Colonic mucosa (tissue), 4 donors: ENCODE measurements at regions not wholly inside any gene's neighbourhood (a gene's known extent, or its start where the extent isn't known, plus 50 kb on each side); places are given as distances from the start of the nearest gene placed in this dataset.

Experiments
- DNase-seq: peaks from one replicate; pipeline ENCODE4 v3.0.0-alpha.2; 2020
- H3K27ac ChIP-seq: fragments of 200-600 bp; one replicate; pipeline ENCODE4 v1.8.0; 2021
- H3K27me3 ChIP-seq: fragments of 200-600 bp; one replicate; pipeline ENCODE4 v1.8.0; 2021
- H3K36me3 ChIP-seq: fragments of 200-600 bp; one replicate; pipeline ENCODE4 v1.8.0; 2021
- H3K4me1 ChIP-seq: fragments of 200-600 bp; one replicate; pipeline ENCODE4 v1.8.0; 2021; ENCODE audit warnings: mild to moderate bottlenecking
- H3K4me3 ChIP-seq: fragments of 200-600 bp; one replicate; pipeline ENCODE4 v1.8.0; 2021
- H3K9ac ChIP-seq, 2 donors: one replicate each; pipeline ENCODE4 v1.7.0; 2013; ENCODE audit warnings: control low read depth in 2 of 2, low read depth in 2 of 2, low read length in 2 of 2
- H3K9me3 ChIP-seq: fragments of 200-600 bp; one replicate; pipeline ENCODE4 v1.8.0; 2021
- CTCF ChIP-seq: fragments of 200-600 bp; IDR thresholded peaks from one replicate; pipeline ENCODE4 v1.8.0; 2022; ENCODE audit warnings: antibody characterized with exemption, mild to moderate bottlenecking
- intact Hi-C: fragments of 100-400 bp; cut with DNase I; formaldehyde crosslinking; loops from one replicate; pipeline ENCODE4 v1.14.1; 2022
- donor health status: healthy.
- donor health status: DM: no; HTN: no; CAD: no.
- donor health status: DM: no; HTN: no; CAD: no.

GRCh38 chr14:65277580-65278270, 134.8 kb upstream of the FUT8 start:
- intact Hi-C loops: no loop called here
- no peaks in the 10 kb centered on the region for H3K9me3 ChIP-seq
- H3K27ac ChIP-seq: no peak overlapping the region
- H3K36me3 ChIP-seq: no peaks in the 10 kb centered on the region
- H3K4me3 ChIP-seq: no peak overlapping the region
- H3K27me3 ChIP-seq: no peaks in the 10 kb centered on the region
- H3K4me1 ChIP-seq: no peaks in the 10 kb centered on the region
- no peak overlapping the region for H3K9ac ChIP-seq
- TF ChIP-seq CTCF: no peak
- no peak for DNase-seq

DNA sequence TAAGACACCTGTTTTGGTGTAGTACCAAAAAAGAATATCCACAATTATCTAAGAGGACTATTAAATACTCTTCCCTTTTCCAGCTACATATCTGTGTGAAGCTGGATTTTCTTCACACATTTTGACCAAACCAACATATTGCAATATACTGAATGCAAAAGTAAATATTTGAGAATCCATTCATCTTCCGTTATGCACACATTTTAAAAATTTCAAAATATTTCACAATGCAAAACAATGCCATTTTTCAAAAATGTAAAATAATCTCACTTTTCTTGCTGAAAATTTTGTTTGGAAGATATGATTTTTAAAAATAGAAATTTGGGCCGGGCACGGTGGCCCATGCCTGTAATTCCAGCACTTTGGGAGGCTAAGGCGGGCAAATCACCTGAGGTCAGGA, 133.9 kb upstream of the FUT8 start:
- Histone ChIP-seq H3K27ac (no peak overlapping the region), H3K4me1 (no peaks in the 10 kb centered on the region), H3K4me3 (no peak overlapping the region), H3K9me3 (no peaks in the 10 kb centered on the region), H3K9ac (no peak overlapping the region), H3K36me3 (no peaks in the 10 kb centered on the region), H3K27me3 (no peaks in the 10 kb centered on the region)
- no peak for DNase-seq
- no peak for TF ChIP-seq CTCF
- intact Hi-C loops: no loop called here

DNA sequence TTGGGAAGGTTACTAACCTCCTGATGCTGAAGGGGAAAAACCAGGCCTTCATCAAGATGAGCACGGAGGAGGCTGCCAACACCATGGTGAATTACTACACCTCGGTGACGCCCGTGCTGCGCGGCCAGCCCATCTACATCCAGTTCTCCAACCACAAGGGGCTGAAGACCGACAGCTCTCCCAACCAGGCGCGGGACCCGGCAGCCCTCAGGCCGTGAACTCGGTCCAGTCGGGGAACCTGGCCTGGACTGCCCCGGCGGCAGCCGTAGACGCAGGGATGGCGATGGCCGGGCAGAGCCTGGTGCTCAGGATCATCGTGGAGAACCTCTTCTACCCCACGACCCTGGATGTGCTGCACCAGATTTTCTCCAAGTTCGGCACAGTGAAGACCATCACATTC, 133.0 kb upstream of the FUT8 start:
- TF ChIP-seq CTCF: no peak
- no peaks in the 10 kb centered on the region for H3K27me3 ChIP-seq
- no peak overlapping the region for H3K27ac ChIP-seq
- H3K4me1 ChIP-seq: no peaks in the 10 kb centered on the region
- no peaks in the 10 kb centered on the region for H3K36me3 ChIP-seq
- intact Hi-C loops: no loop called here
- H3K4me3 ChIP-seq: no peak overlapping the region
- DNase-seq: no peak
- no peaks in the 10 kb centered on the region for H3K9me3 ChIP-seq
- H3K9ac ChIP-seq: no peak overlapping the region

GRCh38 chr14:65279958-65280357, 132.6 kb upstream of the FUT8 start:
- Histone ChIP-seq H3K4me3 (no peak overlapping the region), H3K27me3 (no peaks in the 10 kb centered on the region), H3K36me3 (no peaks in the 10 kb centered on the region), H3K9me3 (no peaks in the 10 kb centered on the region), H3K9ac (no peak overlapping the region), H3K27ac (no peak overlapping the region), H3K4me1 (no peaks in the 10 kb centered on the region)
- no peak for TF ChIP-seq CTCF
- no peak for DNase-seq
- intact Hi-C loops: no loop called here

GRCh38 chr14:65280653-65281052, 131.9 kb upstream of the FUT8 start:
- Histone ChIP-seq H3K36me3 (no peaks in the 10 kb centered on the region), H3K9ac (no peak overlapping the region), H3K27ac (no peak overlapping the region), H3K4me3 (no peak overlapping the region), H3K27me3 (no peaks in the 10 kb centered on the region), H3K9me3 (no peaks in the 10 kb centered on the region), H3K4me1 (no peaks in the 10 kb centered on the region)
- DNase-seq: no peak
- no peak for TF ChIP-seq CTCF
- intact Hi-C loops: no loop called here
